Chondrocyte (in vitro differentiated cells): ENCODE measurements at regions not wholly inside any gene's neighbourhood (a gene's known extent, or its start where the extent isn't known, plus 50 kb on each side); places are given as distances from the start of the nearest gene placed in this dataset.

Experiments
- DNase-seq: peaks from one replicate; pipeline ENCODE4 v3.0.0; 2021; ENCODE audit warnings: mixed read lengths, low spot score
- H3K27ac Mint-ChIP-seq: one replicate; pipeline ENCODE4 v1.8.0; 2021; ENCODE audit warnings: mild to moderate bottlenecking, moderate library complexity, mixed read lengths; ENCODE audit not compliant: unreplicated experiment
- H3K27me3 Mint-ChIP-seq: 2 replicates; pipeline ENCODE4 v1.8.0; 2021; ENCODE audit warnings: low read depth, mixed read lengths
- H3K36me3 Mint-ChIP-seq: 2 replicates; pipeline ENCODE4 v1.8.0; 2021; ENCODE audit warnings: low read depth, mixed read lengths
- H3K4me1 Mint-ChIP-seq: 2 replicates; pipeline ENCODE4 v1.8.0; 2021; ENCODE audit warnings: low read depth, mild to moderate bottlenecking, mixed read lengths
- H3K4me3 Mint-ChIP-seq: one replicate; pipeline ENCODE4 v1.8.0; 2021; ENCODE audit warnings: mild to moderate bottlenecking, moderate library complexity, mixed read lengths; ENCODE audit not compliant: unreplicated experiment
- H3K9me3 Mint-ChIP-seq: 2 replicates; pipeline ENCODE4 v1.8.0; 2021; ENCODE audit warnings: low read depth, mixed read lengths
- CTCF ChIP-seq: fragments of 200-600 bp; sonication (generic); IDR thresholded peaks from 2 replicates; pipeline ENCODE4 v1.5.0; 2021; ENCODE audit warnings: antibody characterized with exemption, mild to moderate bottlenecking, moderate library complexity

GRCh38 chr10:81820418-81820817, 54.6 kb upstream of the NRG3 start:
- peaks cover 4% of the 10 kb centered on the region for H3K9me3 Mint-ChIP-seq

More at GRCh38 chr10:81820418-81820817, 54.6 kb upstream of the NRG3 start:
- H3K4me1 Mint-ChIP-seq = no peaks in the 10 kb centered on the region
- no peaks in the 10 kb centered on the region for H3K36me3 Mint-ChIP-seq
- H3K27me3 Mint-ChIP-seq = no peaks in the 10 kb centered on the region
- peak; percentile 44 for TF ChIP-seq CTCF
- no peak overlapping the region for H3K4me3 Mint-ChIP-seq
- no peak for DNase-seq
- H3K27ac Mint-ChIP-seq = no peak overlapping the region
